Left lobe of liver (tissue), 2 donors: ENCODE measurements at regions not wholly inside any gene's neighbourhood (a gene's known extent, or its start where the extent isn't known, plus 50 kb on each side); places are given as distances from the start of the nearest gene placed in this dataset.
"Not testable (repeated sequence)": the region's sequence is repeated elsewhere in the genome, so short reads cannot be mapped to it uniquely, and the experiment has no call there.

Source experiments
- ATAC-seq: fragments of 200-7000 bp; cut with Tn5 transposase; one replicate; pipeline ENCODE4 v1.9.1; 2020; ENCODE audit warnings: mild to moderate bottlenecking, moderate library complexity
- DNase-seq: peaks from one replicate; pipeline ENCODE4 v3.0.0-alpha.2; 2020; ENCODE audit warnings: low spot score
- donor health status: DM: no; HTN: no; CAD: no; lungs with moderate emphysema.
- donor health status: DM: no; HTN: yes; CAD: no.

DNA sequence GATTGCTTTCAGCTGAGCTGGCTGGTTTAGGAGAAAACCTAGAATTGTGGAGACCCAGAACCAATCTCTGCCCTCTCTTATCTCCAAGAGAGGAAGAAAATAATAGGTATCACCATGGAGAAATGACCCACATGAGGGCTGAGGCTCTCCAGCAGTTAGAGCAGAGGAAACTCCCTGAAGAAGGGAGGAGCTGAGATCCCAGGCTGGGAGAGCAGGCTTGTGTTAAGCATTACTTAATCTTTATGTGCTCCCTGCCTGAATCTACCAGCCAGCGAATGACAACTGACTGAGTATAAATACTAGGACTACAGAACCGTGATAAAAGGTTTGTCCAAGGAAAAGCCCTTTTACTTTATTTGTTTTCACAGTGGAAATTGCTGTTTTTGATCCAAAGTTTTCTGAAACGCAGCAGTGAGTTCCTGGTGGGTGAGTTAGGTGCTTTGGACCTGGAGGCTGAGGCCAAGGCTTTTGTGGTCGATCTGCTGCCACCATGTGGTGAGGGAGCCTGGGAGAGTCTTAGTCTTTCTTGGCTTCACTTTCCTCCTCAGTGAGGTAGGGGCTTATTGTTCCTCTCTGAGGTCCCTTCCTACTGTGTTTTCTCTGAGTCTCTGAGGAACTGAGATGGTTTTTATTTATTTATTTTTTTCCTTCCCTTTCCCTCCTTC is 219.5 kb upstream of the NOTCH2NLA start:
- DNase-seq: peak; percentile 51
- ATAC-seq: peak; percentile 65

DNA sequence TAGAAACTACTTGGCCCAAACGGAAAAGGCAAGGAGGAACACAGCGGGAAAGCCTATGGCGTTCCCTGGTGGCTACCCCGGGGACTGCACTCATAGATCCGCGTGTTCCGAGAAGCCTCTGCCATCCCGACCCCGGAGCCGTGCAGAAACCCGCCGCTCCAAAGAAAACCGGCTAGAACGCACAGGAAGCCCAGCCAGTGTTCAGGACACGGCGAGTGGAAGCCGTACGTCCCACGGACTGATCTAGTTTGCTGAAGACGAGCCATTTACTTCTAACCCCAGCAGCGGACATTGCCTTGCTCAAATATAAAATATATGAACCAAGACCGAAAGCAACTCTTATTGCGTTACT is 215.0 kb upstream of the NOTCH2NLA start:
- peak; percentile 47 for DNase-seq
- not testable (repeated sequence) for ATAC-seq

DNA sequence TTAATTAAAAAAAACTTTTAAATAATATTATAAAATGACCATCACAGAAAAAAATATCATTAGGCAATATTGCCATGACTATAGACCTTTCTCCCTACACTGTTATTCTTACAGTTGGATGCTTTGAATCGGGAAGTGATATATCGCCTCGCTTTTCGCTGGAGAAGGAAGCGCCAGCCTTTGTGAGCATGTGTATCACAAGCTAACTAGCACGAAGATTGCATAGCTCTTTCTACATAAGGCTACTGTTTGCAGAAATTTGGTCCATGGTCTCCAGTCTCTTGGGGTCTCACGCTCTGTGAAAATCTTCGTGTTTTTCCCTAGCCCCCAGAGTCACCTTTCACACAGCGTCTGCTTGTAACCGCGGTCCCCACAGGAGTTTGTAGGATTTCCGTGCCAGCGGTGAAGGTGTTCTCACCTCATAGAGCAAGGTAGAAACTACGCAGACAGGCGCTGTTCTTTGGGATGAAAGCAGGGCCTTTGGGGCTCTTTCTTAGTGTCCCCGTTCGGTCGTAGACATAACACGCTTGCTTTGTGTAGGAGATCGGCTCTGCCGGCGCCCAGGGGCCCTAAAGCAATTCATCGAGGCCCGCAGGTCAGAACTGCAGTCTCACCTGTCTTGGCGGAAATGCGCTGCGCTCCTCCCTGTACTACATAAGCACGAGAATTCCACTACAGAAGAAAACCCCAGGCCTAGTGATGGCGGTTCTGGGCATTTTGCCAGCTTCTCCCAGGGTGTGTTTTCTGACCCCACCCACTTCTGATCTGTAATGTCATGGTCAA is 214.5 kb upstream of the NOTCH2NLA start:
- DNase-seq, ATAC-seq: not testable (repeated sequence)

DNA sequence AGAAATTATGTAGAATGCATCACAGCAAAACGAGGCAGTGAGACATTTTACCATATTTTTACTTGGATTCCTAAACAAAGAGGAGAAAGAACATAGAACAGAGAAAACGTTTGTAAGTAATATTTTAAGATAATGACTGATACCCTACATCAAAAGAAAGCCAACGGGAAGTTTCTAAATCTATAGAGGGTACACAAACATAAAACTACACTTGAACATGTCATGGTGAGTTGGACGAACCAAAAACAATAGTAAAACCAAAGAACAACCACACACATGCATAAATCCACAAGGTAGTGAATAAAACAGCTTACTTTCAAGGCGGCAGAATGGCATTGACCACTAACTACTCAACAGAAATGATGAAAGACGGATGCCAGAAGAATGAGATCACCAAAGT is 209.7 kb upstream of the NOTCH2NLA start:
- not testable (repeated sequence) for ATAC-seq, DNase-seq

DNA sequence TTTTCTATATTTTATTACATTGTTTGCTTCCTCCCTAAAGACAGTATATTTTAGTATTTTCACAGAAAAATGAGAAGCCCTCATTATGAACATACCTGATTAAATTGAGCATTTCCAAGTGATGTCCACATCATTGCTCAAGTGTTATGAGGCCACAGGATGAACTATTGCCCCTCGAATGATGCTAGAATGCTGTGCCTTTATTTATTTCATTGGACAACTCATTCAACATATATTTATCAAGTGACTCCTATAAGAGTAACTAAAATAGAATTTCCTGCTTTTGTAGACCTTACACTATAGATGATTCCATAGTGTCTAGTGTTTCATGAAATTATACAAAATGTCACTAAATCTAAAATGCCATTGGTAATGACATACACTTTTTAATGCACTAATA is 187.8 kb upstream of the NOTCH2NLA start:
- not testable (repeated sequence) for DNase-seq, ATAC-seq

DNA sequence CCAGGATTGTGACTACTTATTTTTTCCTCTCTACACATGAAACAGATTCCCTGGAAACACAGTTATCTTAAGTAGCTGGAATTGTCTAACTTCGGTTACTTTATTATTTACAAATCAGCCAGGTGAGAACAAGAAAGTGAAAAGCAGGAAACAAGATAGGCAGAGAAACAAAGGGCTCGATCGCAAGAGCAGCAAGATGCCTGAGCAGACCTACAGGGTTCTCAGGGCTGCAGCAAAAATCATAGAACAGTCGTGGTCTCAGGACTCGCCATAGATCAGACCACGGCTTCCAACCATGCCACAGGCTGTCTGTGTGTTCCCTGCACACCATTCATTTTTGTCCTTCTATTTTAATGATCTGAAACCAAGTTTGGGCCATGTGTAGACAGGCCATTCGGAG is 186.2 kb upstream of the NOTCH2NLA start:
- DNase-seq, ATAC-seq: not testable (repeated sequence)

DNA sequence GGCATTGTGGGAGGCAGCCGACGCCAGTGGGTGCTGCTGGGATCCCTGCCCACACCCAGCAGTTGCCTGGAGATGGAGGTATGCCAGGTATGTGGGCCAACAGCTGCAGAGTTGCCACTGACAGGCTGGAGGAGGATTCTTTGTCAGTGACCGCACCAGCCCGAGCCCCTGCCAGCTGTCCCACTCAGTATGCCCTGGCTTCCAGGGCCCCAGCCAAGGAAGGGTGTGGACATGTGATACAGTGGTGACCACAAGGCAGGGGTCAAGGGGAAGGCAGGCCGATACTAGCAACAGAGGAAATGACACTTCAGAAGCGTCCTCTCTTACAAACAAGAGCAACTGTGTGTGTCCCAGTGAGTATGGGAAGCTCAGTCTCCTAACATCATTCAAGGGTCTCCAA is 185.1 kb upstream of the NOTCH2NLA start:
- peak; percentile 59 for DNase-seq
- ATAC-seq: not testable (repeated sequence)

DNA sequence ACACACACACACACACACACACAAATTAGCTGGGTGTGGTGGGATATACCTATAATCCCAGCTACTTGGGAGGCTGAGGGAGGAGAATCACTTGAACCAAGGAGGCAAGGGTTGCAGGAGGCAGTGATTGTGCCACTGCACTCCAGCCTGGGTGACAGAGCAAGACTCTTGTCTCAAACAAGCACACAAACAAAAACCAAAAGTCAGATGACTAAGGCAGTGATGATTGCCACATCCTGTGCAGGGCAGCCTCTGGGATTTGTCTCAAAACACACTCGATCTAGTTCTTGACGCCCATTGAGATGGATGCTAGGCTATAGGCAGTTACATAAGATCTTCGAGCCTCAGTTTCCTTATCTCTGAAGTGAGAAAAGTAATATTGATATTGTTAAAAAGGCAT is 183.1 kb upstream of the NOTCH2NLA start:
- DNase-seq, ATAC-seq: not testable (repeated sequence)

DNA sequence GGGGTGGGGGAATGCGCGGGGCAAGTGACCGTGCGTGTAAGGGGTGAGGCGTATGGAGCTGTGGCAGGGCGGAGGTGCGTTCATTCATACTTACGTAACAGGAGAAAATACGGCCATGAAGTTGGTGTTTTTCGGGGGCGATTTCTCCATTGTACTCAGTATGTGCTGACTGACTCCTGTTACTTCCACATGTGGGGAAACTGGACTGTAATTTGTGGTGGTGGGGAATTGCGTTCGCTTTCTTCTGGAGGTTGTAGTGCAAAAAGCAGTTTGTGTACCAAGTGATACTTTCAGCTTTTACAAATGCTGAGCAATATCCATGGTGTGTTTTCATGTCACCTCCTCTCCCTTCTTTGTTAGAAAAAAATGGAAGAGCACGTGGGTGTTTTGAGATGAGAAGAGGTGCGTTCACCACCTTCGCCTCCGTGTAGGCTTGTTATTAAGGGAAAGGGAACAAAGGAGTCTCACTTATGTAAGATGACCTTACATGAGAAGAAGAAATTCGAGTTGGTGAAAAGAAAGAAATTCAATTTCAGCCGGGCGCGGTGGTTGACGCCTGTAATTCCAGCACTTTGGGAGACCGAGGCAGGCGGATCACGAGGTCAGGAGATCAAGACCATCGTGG is 181.1 kb upstream of the NOTCH2NLA start:
- DNase-seq: peak; percentile 67
- ATAC-seq: peak; percentile 92

DNA sequence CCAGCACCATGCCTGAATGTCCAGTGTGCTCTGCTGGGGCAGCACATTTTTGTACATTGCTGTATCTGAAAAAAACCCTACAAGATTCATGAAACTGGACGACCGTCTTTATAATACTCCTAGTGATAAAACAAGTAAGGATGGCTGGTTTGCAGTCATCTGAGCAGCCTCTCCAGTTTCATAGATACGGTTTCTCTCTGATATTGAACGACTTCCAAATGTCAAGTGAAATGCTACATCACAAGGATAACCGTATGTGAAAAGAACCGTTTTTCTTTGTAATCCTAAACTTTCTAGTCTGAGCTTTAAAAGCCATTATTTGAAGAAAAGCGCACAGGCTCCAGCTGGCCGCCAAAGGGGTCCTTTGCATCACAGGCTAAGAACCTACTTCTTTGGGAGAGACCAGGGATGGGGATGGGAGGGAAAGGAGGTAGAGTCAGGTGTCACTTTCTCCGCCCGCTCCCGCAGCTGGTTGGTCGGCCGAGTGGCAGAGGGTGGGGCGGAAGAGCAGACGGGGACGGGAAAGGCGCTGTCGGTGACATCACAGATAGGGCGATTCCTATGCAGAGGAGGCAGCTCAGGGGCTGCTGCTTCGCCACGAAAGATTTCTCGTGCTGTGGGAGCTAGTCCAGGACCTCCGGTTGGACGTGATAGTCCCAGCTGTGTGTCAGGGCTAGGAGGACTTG is 180.4 kb upstream of the NOTCH2NLA start:
- peak; percentile 72 for DNase-seq
- ATAC-seq: peak; percentile 97

DNA sequence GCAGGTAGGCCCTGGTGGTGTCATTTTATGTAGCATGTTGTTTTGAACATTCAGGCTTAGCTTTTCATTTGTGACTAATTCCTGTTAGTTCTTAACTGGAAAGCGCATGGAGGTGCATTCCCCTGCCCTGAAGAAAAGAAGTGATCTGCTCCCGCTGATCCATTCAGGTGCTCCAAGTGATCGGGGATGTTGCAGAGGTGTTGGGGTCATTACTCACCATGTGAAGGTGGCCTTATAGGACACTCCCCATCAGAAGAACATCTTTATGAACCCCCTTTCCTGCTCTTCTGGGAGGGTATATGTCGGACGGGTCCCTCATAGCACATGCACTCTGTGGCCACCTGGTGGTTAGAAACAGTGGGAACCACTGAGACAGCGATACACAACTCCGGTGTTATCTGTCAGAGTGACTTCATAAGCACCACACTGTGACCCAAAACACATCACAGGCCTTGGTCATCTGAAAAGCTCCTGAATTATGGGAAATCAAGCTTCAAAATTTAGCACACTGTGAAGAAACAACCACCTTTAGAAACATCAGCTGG is 172.5 kb upstream of the NOTCH2NLA start:
- ATAC-seq: peak; percentile 91

DNA sequence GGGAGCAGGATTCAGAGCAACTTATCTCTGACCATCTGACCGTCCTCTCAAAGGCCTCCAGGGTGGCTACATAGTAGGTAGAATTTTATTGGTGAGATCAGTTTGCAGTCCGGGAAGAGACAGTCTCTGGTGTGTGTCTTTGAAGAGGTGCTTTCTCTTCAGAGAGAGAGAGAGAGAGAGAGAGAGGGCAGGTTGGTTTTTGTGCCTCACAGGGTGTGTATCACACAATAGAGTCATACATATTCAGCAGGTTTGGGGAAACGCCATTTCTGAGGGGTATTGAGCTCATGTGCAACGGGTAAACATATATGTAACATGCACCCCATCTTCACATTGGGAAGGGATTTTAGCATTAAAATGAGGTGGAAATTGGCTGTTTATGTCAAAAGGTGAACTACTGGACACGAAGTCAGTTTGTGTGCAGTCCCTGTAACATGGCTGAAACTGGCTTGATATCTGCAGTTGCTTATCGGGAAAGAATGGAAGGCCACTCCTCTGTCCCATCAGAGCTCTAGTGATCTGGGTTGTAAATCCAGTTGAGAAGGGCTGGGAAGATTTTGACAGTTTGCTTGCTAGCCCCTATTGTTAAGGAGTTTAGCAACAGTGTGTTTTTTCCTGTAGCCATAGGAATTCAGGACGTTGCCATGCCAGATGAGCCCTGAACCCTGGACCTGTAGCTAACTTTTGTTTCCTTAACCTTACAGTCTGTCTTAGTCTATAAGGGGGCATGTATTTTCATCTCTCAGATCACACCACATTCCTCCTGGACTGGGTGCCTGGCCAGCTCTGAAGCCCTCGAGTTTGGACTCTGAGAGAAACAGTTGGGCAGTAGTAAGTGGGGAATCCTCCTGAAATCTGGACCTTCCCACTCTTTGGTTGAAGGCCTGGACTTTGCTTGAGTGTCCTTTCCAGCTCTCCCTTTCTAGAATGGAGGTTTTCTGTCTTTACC is 171.6 kb upstream of the NOTCH2NLA start:
- DNase-seq, ATAC-seq: not testable (repeated sequence)

More for the DNA sequence above, 172.5 kb upstream of the NOTCH2NLA start:
- not testable (repeated sequence) for DNase-seq

DNA sequence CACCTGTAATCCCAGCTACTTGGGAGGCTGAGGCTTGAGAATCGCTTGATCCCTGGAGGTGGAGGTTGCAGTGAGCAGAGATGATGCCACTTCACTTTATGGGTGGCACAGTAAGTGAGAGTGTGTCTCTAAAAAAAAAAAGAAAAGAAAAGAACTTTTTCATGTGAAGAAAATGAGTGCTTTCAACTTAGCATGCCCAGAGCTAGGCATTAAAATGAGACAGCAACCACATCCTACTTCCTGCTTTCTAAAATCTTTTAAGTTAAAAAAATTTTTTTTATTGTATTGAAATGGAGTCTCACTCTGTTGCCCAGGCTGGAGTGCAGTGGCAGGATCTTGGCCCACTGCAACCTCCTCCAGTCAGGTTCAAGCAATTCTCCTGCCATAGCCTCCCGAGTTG is 170.4 kb upstream of the NOTCH2NLA start:
- ATAC-seq, DNase-seq: not testable (repeated sequence)

DNA sequence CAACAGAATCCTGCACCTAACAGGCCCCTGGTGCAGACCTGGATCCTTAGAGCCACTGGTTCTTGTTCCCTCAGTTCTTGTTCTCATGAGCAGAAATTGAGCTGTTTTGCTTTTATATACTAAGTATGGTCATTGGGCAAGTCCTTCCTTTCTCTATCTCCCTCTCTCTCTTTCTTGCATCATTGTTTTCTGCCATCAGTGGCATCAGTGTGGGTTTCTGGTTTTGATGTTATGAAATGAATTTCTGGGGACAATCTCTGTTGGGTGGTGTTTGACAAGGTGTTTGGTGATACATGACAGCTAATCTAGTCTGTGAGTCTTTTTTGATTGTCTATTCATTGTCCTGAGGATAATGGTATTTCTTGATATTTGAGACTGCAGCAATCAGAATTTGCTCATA is 168.0 kb upstream of the NOTCH2NLA start:
- DNase-seq, ATAC-seq: not testable (repeated sequence)

DNA sequence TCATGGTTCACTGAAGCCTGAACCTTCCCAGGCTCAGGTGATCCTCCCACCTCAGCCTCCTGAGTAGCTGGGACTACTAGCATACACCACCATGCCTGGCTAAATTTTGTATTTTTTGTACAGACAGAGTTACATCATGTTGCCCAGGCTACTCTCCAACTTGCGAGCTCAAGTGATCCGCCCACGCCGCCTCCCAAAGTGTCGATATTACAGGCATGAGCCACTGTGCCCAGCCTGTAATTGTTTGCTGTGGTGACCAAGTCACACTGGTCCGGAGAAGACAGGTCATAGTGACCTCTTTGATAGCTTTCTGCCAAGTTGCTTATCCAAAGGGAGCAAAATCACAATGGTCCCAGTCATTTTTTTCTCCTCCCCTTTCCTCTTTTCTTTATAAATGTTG is 167.4 kb upstream of the NOTCH2NLA start:
- ATAC-seq (peak; percentile 98), DNase-seq (peak; percentile 81)

DNA sequence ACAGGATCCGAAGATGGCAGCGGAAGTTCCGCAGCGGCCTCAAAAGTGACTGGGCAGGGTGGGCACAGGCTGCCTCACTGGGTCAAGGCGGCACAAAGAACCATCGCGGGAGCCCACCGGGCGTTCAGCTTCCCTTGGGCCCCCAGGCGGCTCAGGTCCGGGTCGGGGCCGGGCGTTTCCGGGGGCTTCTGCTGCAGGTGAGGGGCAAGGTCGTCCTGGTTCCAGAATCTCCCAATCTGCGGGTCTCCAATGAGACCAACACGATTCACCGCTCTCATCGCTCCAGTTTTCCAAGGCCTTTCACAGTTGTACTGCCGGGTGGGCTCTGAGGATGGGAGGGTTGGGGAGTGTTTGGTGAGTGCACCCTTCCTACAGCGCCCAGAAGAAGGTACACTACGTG is 165.0 kb upstream of the NOTCH2NLA start:
- not testable (repeated sequence) for ATAC-seq, DNase-seq

DNA sequence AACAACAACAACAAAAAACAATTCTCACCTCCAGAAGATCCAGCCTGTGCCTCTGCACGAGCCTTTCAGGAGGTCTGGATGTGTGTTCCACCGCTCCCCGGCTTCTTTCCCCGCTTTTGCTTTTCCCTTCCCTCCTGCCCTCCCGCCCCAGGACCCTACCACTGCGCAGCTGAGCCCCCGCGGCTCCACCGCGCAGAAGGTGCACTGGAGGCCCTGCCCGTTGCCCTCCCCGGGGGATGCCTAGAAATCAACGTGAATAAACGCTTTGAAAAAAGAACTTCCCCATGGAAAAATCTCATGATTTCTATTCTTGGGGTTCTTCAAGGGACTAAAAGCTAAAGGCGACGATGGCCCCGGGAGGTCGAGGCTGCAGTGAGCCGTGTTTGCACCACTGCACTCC is 164.3 kb upstream of the NOTCH2NLA start:
- ATAC-seq, DNase-seq: not testable (repeated sequence)

DNA sequence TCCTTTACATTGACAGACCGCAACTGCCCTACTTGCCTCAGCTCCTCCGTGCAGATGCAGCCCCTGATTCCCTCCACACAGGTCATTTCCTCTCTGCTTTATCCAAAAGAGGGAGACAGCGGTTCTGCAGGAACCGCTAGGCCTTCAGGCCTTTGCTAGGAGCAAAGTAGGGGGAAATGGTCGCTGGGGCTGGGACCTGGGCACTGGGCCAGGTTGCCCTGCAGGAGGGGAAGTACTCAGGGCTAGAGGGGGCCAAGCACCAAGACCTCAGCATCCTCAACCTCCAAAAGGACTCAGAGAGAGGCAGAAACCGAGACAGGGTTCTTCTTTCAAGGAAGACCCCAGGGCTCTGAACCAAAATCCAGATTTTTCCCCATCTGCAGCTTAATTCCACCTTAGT is 160.4 kb upstream of the NOTCH2NLA start:
- ATAC-seq, DNase-seq: not testable (repeated sequence)

DNA sequence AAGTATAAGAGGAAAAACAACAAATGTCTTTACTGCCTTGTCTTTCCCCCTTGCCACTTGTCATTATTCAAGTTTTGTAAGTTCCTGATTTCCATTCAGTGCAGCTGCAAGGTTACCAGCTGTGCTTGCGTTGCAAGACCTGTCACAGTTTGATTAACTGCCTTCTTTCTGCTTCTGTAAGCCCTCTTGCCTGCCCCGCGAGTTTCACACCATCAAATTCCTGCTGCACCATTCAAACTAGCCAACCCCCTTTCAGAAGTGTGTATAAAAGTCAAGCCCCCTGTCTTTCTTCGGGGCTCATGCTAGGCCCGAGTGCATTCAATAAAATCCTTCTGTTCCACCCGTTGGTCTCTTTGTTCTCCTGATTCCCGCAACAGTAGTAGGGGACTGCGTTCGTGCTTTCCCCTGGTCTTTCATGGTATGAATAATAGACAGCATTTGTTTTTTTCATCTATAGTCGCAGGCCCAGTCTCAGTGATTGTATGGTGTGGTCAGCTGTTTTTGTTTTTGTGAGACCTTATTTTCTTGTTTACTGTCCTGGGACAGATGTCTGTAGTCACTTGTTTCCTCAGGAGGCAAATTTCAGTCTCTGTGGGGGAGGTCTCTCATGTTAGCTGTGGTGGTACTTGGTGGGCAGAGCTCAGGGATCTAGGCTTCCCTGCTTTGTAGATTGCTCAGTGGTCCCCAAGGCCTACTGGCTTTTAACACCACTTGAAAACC is 159.1 kb upstream of the NOTCH2NLA start:
- DNase-seq, ATAC-seq: not testable (repeated sequence)
